BE2C (cell line): ENCODE measurements at regions not wholly inside any gene's neighbourhood (a gene's known extent, or its start where the extent isn't known, plus 50 kb on each side); places are given as distances from the start of the nearest gene placed in this dataset.

Source experiments
- DNase-seq: peaks from one replicate; pipeline ENCODE4 v3.0.0-alpha.2; 2020
- H3K27me3 ChIP-seq: fragments of 250-450 bp; sonication (Bioruptor Pico); 2 replicates; pipeline ENCODE4 v1.5.1; 2020; ENCODE audit warnings: mild to moderate bottlenecking
- H3K36me3 ChIP-seq: fragments of 250-450 bp; sonication (Bioruptor Pico); 2 replicates; pipeline ENCODE4 v1.5.1; 2020; ENCODE audit warnings: mild to moderate bottlenecking
- H3K4me1 ChIP-seq: fragments of 250-450 bp; sonication (Bioruptor Pico); 2 replicates; pipeline ENCODE4 v1.5.1; 2020
- H3K4me3 ChIP-seq: 2 replicates; pipeline ENCODE4 v1.5.1; 2011; ENCODE audit warnings: low read depth, low read length
- H3K9me3 ChIP-seq: fragments of 250-450 bp; sonication (Bioruptor Pico); 2 replicates; pipeline ENCODE4 v1.5.1; 2020
- CTCF ChIP-seq: IDR thresholded peaks from 2 replicates; pipeline ENCODE4 v1.5.1; 2012; ENCODE audit warnings: mild to moderate bottlenecking, low read depth, low read length

GRCh38 chr5:145340099-145340498 lies 495.0 kb downstream of the PRELID2 start:
- no peak for TF ChIP-seq CTCF

GRCh38 chr5:145324767-145325479 lies 510.2 kb downstream of the PRELID2 start:
- no peaks in the 10 kb centered on the region for H3K4me1 ChIP-seq

More at GRCh38 chr5:145340099-145340498, 495.0 kb downstream of the PRELID2 start:
- H3K4me1 ChIP-seq = no peaks in the 10 kb centered on the region
- no peaks in the 10 kb centered on the region for H3K36me3 ChIP-seq
- no peak overlapping the region for H3K4me3 ChIP-seq
- H3K27me3 ChIP-seq = no peaks in the 10 kb centered on the region
- no peaks in the 10 kb centered on the region; the same call in 1 of the 2 replicates for H3K9me3 ChIP-seq
- DNase-seq = no peak

DNA sequence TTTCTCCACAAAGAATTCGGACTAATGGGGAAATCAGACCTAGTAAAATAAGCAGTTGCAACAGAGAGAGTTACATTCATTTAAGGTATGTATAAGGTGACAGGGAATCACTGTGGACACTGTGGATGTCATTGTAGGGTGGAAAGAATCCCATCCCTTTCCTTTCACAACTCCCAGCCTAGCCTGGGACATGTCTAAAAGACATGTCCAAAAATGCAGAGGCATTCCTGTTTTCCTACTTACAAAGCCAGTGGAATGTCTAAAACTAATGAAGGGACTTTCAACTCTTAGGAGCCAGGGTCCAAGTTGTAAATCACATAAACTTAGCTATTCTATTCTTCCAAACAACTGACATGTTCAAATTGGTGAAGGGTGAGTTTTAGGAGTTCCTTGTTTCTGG lies 511.0 kb downstream of the PRELID2 start:
- DNase-seq = no peak
- no peaks in the 10 kb centered on the region for H3K4me1 ChIP-seq
- H3K36me3 ChIP-seq = no peaks in the 10 kb centered on the region
- no peaks in the 10 kb centered on the region for H3K27me3 ChIP-seq
- no peak overlapping the region for H3K4me3 ChIP-seq
- no peak for TF ChIP-seq CTCF
- H3K9me3 ChIP-seq = no peaks in the 10 kb centered on the region

More at GRCh38 chr5:145324767-145325479, 510.2 kb downstream of the PRELID2 start:
- no peaks in the 10 kb centered on the region for H3K36me3 ChIP-seq
- no peak for DNase-seq
- H3K9me3 ChIP-seq = no peaks in the 10 kb centered on the region
- no peak overlapping the region for H3K4me3 ChIP-seq
- TF ChIP-seq CTCF = no peak
- H3K27me3 ChIP-seq = no peaks in the 10 kb centered on the region

DNA sequence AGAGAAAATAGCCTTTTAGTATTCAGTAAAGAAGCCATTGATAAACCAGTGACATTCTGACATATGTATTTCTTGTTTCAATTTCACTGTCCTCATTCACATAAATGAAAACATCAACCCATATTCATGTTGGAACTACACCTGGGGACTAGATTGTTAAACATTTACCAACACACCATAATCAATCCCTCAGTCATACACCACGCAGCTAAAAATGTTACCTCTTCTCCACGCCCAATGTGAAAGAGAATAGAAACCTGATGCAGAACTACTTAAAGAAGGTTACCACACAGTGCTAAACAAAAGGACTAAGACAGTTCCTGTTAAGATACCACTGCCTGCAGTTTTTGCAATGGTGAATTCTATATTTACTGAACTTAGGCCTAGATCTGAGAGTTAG lies 518.9 kb downstream of the PRELID2 start:
- H3K4me3 ChIP-seq = no peak overlapping the region
- H3K9me3 ChIP-seq = no peaks in the 10 kb centered on the region
- H3K36me3 ChIP-seq = no peaks in the 10 kb centered on the region
- no peaks in the 10 kb centered on the region for H3K27me3 ChIP-seq
- TF ChIP-seq CTCF = no peak
- DNase-seq = no peak
- no peaks in the 10 kb centered on the region for H3K4me1 ChIP-seq

- Histone ChIP-seq H3K4me3 (no peak overlapping the region), H3K27me3 (no peaks in the 10 kb centered on the region), H3K4me1 (no peaks in the 10 kb centered on the region), H3K36me3 (no peaks in the 10 kb centered on the region), H3K9me3 (no peaks in the 10 kb centered on the region; the same call in 1 of the 2 replicates)
- no peak for TF ChIP-seq CTCF
- DNase-seq = no peak
These were observed 527.2 kb downstream of the PRELID2 start for GRCh38 chr5:145307866-145308382.

DNA sequence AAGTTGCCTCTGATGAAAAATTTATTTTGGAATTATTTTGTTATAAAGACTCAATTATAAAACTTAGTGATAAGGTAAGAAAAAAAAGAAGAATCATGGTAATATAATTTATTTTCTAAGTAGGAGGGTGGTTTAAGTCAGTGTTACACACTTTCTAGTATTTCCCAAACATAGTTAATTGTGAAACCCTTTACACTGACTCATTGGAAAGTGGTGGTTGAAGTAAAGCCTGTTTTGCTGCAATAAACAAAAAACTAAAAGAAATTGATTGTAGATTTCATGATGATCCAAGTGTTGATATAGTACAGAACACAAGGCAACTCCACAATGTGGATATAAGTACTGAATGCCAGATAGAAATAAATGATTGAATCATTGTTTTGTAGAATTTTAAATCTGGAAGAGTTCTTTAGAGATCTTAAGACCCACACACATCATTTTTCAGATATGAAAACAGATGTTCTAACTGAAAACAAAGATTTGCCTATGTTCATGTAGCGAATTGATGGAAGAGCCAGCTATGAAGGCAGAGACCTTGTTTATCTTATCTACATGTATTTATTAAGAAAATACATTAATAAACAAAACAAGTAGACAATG lies 539.8 kb downstream of the PRELID2 start:
- no peak for TF ChIP-seq CTCF
- no peak for DNase-seq
- no peaks in the 10 kb centered on the region for H3K27me3 ChIP-seq
- H3K4me1 ChIP-seq = no peaks in the 10 kb centered on the region
- no peak overlapping the region for H3K4me3 ChIP-seq
- no peaks in the 10 kb centered on the region for H3K9me3 ChIP-seq
- H3K36me3 ChIP-seq = no peaks in the 10 kb centered on the region
